HG03378 (cell line): ENCODE measurements at regions not wholly inside any gene's neighbourhood (a gene's known extent, or its start where the extent isn't known, plus 50 kb on each side); places are given as distances from the start of the nearest gene placed in this dataset.
"Not testable (repeated sequence)": the region's sequence is repeated elsewhere in the genome, so short reads cannot be mapped to it uniquely, and the experiment has no call there.

Experiments
- ATAC-seq: cut with Tn5 transposase; IDR thresholded peaks from one replicate; pipeline ENCODE4 v1.9.1; 2021; ENCODE audit warnings: mild to moderate bottlenecking, moderate library complexity; ENCODE audit not compliant: unreplicated experiment

DNA sequence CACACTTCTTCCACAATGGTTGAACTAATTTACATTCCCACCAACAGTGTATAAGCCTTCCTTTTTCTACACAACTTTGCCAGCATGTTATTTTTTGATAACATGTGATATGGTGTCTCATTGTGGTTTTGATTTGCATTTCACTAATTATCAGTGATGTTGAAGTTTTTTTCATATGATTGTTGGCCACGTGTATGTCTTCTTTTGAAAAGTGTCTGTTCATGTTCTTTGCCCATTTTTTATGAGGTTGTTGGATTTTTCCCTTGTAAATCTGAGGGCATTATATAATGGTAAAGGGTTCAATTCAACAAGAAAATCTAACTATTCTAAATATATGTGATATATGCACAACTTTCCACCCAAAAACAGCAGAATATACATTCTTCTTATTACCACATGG is 153.4 kb upstream of the POGK start:
- ATAC-seq, result not testable (repeated sequence)

DNA sequence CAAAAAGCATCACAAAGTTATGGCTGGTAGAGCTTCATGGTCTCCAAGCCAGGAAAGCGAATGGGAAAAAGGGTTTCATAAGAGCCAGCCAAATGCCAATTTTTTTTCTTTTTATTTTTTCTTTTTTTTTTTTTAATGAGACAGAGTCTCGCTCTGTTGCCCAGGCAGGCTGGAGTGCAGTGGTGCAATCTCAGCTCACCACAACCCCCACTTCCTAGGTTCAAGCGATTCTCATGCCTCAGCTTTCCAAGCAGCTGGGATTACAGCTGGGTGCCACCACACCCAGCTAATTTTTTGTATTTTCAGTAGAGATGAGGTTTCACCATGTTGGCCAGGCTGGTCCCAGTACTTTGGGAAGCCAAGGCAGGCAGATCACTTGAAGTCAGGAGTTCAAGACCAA is 148.7 kb upstream of the POGK start:
- ATAC-seq, result not testable (repeated sequence)

DNA sequence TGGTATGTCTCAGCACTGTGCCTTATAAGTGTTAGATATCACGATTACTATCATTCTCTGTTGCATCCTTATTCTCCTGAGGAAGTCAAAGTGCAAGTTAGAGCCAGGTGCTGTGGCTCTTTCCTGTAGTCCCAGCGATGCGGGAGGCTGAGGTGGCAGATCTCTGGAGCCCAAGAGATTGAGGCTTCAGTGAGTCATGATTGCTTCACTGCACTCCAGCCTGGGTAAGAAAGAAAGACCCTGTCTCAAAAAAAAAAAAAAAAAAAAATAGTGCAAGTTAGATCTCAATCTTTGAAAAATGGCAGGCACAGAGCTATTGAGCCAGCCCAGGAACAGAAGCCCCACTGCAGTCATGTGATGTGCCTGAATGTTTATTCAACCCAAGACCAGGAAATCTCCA is 147.8 kb upstream of the POGK start:
- ATAC-seq, result no peak

DNA sequence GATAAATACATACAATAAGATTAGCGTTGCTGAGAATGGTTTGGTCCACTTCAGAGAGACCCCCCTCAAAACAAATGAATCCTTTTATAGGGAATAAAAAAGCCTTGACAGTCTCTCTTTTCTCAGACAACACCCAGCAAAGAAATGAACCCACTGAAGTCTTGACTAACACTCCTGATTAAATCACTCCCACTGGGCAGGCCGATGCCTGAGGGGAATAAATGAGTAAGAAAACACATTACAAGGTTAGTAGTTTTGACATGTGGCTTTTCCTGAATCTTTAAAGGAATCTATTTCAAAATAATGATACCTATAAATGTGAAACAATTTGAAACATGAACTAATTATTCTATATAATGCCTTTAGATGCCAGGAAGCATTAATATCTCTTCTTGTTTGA is 146.9 kb upstream of the POGK start:
- ATAC-seq, result no peak

DNA sequence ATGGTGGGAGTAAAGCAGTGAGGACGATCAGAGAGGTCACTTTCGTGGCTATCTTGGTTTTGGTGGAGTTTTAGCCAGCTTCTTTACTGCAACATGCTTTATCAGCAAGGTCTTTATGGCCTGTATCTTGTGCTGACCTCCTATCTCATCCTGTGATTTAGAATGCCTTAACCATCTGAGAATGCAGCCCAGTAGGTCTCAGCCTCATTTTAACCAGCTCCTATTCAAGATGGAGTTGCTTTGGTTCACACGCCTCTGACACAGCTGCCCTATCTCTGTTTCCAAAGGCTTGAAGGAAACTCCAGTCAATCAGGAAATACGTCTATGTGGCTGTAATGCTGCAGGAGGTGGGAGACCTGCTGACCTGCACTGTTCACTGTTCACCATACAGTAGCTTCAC is 146.1 kb upstream of the POGK start:
- ATAC-seq, result no peak

DNA sequence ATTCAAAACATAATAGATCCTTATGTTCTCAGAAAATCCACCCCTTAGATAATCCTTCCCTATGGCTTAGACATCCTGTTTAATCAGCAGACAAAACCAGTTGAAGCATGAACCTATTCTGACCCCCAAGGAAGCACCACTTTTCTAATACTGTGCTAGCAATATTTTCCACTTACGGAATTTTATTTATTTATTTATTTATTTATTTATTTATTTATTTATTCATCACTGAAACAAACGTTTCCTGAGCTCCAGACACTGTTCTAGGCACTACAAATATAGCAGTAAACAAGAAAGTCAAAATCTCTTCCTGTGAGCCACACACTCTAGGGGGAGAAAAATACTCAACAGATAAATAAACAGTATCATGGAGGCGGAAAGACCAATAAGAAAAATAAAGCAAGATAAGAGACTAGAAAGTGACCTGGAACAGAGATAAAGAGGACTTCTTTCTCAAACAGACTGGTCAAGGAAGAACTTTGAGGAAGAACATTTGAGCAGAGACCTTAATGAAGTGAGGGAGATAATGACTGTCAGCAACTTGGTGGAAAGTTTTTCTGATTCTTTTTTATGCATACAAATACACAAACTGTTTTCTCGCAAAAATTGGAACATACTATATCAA is 145.5 kb upstream of the POGK start:
- no peak for ATAC-seq

DNA sequence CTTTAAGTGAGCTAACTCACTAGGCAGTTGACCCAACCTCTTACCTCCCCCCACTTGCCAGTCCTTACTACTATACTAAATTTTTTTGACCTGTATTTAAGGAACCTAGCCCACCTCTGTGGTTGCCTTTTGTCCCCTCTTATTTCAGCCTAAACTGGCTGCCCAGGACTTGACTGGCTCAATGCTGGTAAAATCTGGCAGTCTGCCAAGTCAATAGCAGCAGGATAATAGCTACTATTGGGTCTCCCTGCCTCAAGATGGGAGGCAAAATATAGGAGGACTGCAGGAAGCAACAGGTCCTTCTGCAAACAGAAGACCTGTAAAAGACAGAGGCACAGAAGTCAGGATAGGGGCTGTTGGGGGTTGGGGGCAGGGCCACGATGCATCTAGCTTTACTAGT is 144.2 kb upstream of the POGK start:
- no peak for ATAC-seq

DNA sequence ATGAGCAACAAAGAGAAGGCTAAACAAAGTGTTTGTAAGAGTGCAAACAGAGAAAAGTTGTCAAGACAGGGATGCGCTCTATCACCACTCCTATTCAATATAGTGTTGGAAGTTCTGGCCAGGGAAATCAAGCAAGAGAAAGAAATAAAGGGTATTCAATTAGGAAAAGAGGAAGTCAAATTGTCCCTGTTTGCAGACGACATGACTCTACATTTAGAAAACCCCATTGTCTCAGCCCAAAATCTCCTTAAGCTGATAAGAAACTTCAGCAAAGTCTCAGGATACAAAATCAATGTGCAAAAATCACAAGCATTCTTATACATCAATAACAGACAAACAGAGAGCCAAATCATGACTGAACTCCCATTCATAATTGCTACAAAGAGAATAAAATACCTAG is 143.4 kb upstream of the POGK start:
- ATAC-seq, result not testable (repeated sequence)

DNA sequence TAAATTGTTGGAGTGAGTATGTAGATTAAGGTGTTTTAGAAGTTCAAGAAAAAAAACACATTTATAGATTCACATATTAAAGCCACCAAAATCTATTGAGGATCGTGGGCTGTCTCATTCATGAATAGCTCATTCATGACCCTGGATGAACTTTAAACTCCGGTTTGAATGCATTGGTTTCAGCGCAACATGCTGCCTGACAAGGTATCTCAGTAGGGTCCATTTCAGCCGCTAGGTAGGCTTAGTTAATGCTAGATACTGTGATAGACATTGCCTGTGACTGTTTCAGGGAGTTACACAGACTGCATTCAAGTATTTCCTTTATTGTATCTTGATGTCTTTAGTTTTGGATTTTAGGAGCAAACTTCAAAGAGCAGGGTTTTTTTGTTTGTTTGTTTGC is 140.5 kb upstream of the POGK start:
- no peak for ATAC-seq

DNA sequence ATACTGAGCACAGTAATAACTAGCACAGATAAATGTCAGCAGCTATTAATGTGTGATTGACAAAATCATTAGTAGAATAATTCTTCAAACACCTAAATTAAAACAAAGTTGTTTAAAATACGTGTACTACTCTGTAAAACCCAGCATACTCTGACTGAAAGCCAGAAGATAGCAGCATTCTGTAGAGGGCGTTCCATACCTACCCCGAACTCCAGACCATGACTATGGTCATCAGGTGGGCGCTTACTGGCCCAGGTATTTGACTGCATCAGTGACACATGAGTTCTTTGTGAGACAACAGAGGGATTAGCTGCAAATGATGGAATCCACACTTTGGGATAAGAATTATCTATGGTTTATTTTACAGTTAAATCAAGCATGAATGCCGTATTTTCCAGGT is 139.7 kb upstream of the POGK start:
- no peak for ATAC-seq

DNA sequence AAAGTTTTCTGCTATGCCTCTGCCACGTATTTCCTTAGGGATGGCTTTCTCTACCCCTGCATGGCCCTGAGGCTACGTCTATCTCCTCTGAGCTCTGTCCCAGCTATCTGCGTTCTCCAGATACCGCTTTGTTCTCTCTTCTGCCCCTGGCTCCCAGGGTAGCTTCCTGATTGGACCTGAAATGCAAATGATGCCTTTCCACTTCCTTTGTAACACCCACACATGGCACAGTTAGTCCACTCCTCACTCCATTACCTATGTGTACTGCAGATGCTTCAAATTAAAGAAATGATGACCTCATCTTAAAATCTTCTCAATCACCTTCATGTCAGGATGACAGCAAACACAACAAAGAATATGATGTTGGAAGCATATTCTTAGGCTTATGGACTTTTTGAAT is 138.6 kb upstream of the POGK start:
- no peak for ATAC-seq

DNA sequence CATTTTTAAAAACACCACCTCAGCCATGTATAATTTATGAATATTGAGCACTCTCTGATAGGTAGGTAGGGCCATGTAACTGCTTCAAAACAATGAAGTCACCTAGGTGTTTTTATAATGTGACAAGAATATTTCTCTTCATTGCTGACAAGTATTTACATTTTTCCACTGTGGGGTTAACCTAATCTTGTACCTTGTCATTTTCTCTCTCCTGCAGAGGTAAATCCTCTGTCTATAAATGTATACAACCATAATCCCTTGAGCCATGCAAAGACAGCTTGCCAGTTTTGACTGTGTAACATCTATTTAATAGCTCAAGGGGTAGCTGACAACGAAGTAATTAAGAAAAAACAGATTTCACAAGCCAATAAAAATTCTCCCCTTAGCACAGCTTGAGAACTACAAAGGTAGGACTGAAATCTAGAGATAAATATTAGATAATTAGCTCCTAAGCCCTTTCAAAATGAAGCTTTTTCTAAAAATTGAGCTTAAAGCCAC is 137.6 kb upstream of the POGK start:
- no peak for ATAC-seq

DNA sequence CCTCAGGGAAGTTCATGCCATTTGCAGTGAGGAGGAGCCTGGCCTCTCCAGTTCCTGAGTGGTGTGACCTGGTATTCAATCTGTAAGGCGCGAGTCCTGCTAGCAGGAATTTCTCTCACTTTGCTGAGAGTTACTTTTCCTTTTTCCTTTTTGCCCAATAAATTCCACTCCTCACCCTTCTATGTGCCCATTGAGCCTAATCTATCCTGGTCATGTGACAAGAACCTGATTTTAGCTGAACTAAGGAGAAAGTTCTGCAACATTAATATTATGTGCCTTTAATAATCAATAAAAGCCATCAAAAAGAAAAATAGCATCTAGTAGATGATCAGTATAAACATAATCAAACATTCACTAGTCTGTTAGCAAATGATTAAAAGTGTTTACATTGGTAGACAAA is 136.1 kb upstream of the POGK start:
- no peak for ATAC-seq

DNA sequence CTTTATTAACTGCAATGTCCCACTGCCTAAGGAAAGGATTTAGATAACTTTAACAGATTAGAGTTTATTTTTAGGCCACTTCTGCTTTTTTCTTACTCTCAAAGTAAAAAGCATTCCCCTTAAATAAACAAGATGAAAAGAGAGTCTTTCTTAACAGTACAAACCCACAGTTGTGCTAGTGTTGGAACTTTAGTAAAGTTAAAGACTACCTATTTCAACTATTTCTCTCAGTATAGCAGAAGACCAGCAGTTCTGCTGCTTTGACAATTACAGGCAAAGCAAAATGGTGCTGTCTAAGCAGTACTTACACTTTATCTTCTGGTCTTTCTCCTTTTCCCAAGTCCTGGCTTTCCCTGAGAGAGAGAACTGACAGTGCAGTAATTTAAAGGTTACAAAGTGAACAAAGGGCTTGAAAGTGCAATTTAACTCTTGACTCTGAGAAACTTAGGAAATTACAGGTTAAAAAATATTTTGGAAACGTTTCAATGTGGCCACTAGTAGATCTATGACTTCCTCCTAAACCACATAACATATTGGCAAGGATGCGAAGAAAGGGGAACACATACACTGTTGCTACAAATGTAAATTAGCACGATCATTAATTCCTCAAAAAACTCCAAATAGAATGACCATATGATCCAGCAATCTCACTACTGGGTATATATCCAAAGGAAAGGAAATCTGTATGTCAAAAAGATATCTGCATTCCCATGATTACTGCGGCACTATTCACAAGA is 135.4 kb upstream of the POGK start:
- no peak for ATAC-seq

DNA sequence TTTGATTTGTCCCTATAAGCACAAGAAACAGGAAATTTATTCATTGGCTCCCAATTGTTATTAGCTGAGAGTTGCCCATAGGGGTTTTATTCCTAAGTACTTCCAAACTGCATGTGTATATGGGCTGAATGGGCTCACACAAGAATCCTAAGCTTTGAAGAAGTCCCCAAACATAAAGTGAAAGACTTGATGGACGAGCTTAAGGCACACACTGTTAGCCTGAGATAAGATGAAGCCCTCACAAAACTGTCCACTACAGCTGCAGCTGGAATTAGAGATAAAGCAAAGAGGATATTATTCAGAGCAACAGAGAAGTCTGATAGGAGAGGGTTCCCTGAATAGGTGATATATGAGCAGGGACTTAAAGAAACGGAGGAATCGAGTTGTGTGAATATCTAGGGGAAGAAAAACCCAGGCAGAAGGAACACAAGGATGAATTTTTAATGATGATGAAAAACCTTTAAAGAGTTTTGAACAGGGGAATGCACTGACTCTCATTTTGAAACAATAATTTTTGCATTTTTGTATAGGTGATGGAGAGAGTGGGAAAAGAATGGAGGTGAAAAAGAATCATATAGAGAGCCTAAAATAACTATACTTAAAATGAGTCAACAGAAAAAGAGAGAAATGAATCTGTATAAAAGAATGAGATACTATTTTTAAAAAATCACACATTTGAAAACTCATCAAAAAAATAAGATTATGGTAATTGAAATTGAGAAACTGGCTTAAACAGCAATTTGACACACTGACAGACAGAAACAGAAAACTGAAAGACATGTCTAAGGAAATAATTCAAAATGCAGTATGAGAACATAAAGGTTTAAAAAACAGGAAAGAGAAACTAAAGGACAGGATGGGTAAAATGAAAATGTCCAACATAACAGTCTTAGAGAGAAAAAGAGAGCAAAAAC is 133.6 kb upstream of the POGK start:
- no peak for ATAC-seq

DNA sequence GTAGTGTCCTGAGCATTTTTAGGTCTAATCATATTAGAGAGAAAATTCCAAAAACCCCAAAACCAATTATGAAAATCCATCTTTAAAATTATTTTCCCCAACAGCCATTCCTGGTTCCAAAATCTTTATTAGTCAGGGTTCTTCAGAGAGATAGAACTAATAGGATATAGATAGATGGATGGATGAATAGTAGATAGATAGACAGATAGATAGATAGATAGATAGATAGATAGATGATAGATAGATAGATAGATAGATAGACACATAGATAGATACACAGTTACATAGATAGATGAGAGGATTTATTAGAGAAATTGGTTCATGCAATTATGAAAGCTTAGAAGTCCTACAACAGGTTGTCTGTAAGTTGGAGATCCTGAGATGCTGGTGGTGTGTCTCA is 122.7 kb upstream of the POGK start:
- no peak for ATAC-seq

DNA sequence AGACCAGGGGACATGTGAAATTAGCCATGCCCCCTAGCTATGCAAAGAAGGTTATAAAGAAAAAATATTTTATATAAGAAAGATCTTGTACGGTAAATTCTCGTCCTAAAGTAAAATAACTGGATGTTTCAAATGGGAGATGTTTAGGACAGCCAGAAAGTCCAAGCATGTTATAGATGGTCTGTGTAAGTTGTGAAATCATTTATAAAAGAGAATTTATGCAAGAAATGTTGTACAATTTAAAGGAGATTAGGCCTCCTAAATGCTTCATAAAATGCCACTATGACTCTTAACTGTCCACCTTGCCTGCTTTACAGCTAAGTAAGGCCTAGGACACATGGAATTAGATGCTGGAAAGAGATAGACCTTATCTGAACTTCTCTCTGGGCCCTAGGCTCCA is 118.1 kb upstream of the POGK start:
- no peak for ATAC-seq

DNA sequence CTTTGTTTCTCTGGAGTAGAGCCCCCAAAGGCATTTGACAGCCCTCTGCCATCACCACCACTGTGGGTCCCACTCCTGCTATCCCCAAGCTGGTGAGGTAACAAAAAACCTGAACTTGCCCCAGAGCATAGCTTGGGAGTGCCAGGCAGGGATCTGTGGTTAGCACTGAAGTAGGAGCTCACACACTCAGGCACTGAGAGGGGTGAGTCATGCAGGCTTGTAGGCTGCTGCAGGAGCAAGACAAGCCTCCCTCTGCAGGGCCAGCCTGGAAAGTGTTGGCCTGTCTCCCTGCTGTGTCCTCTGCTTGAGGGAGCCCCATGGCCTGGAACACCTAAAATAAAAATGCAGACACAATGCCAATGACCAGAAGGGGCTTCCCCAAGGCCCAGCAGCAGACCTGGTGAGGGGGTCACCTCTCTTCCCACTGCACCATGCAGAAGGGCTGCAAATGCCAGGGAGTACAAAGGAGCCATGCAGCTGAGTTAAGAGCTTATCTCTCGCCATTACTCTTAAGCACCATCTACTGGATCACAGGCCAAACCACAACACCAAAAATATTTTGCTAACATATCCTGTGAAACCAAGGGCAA is 108.9 kb upstream of the POGK start:
- no peak for ATAC-seq

DNA sequence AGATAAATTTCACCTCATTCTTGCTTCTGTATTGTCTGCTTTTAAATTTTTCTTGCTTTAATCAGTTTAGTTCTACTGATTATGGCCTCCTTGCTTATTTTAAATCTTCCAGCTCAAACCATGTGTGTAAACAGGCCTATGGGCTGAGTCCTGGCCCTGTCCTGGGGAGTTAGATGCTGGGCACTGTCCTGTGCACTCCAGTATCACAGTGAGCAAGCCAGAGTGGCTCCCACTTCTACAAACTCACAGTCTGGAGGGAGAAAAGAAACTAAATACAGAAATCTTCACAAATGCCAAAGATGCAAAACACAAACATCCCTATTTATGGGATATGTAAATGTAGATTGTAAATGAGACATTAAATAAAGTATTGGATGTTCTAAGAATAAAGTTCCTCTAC is 101.1 kb upstream of the POGK start:
- ATAC-seq, result no peak

DNA sequence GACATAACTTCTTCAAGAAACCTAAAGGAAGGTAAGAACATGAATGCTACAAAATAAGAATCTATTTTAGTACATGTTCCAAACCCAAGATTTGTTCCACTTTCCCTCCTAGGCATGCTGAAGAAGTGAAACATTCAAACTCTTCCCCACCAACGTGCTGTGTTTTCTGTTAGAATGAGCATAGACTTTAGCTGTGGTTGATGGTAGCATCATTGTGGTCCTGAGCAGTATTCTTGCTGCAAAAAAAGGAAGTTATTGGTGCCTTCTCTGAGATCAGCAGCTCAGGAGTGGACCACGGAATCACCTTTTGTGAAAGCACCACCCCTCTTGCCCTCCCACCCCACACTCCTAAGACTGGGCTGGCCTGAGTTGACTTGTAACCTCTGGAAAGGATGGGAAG is 100.4 kb upstream of the POGK start:
- ATAC-seq, result no peak

DNA sequence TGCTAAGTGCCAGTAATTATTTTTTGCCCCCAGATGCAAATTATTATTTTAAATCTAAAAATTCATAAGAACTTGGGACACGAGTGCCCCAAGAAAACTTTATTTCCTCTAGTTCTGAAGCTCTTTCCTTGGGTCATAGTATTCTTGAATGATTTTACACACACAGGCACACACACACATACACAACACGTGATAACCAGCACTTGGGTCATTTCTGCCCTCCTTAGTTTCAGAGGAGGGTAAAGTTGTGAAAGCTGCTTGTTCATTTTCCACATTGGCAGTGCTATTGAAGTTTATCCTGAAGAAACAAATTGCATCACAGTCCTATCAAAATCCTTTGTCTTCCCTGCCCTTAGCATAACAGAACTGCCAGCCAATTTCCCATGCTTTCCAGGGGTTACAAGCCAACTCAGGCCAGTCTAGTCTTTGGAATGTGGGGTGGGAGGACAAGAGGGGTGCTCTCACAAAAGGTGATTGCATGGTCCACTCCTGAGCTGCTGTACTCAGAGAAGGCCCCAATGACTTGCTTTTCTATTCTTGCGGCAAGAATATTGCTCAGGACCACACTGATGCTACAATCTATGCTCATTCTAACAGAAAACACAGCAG is 98.5 kb upstream of the POGK start:
- no peak for ATAC-seq
